Right lung (tissue), 2 donors: ENCODE measurements at regions not wholly inside any gene's neighbourhood (a gene's known extent, or its start where the extent isn't known, plus 50 kb on each side); places are given as distances from the start of the nearest gene placed in this dataset.
"Not testable (repeated sequence)": the region's sequence is repeated elsewhere in the genome, so short reads cannot be mapped to it uniquely, and the experiment has no call there.

ENCODE experiments used
- DNase-seq, 2 donors: peaks; one replicate each; pipeline ENCODE4 v3.0.0-alpha.2; 2013

DNA sequence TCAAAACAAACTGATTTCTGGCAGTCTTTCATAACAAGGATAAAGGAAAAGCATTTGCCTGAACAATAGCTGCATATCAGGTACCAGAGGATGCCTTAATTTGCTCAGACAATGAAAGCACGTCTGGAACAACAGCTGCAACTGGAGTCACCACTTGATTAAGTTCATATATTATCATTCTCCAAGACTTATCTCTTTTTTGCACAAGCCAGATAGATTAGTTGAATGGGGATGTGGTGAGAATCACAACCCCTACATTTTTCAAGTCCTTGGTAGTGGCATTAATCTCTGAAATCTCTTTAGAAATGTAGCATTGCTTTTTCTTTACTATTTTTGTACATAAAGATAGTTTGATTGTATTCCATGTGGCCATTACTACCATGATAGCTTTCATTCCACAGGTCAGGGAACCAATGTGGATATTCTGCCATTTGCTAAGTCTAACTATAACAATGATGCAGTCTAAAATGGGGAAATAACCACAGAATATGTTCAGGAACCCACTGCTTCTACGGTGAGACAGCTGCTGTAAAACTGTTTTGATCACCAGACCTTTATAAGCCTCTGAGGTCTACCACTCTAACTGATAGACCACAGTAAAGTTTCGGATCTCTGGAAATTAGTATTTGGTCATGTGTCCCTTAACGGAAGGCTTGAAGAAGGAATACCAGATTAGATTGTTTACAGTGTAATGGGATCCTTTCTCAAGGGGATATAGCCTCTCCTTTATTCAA is 1176.2 kb downstream of the DNAJB9 start:
- DNase-seq = no peak

DNA sequence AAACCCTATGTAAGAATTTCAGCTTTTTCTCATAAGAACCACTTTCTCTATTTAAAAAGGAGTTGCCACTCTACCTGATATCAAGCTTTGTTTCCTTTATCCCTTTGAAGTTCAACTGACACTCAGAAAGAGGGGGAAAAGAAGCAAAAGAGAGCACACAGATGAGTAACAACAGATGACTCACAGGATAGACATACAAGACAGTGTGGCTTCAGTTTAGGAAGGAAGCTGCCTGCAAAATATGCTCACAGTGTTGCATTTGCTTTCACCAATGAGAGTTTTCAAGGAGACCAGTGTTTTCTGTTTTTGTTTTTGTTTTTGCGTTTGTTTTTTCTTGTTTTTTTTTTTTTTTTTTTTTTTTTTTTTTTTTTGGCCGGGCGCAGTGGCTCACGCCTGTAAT is 1181.6 kb downstream of the DNAJB9 start:
- no peak for DNase-seq

DNA sequence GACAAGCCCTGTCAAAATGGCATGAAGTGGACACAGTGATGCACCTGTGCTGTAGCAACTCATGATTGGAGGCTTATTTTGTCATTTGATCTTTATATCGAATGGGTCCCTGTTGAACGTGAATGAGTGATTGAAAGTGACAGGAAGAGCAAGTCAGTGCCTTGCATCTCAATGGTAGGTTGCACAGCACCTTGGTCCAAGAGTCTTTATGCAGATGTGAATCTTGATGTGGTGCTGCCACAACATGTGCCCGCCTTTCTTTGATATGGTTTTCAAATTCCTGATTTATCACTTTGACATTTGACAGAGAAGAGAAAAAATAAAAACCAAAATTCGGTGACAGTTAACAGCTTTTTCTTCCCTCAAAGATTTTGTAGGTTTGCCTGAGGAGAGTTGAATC is 1182.4 kb downstream of the DNAJB9 start:
- DNase-seq = no peak

DNA sequence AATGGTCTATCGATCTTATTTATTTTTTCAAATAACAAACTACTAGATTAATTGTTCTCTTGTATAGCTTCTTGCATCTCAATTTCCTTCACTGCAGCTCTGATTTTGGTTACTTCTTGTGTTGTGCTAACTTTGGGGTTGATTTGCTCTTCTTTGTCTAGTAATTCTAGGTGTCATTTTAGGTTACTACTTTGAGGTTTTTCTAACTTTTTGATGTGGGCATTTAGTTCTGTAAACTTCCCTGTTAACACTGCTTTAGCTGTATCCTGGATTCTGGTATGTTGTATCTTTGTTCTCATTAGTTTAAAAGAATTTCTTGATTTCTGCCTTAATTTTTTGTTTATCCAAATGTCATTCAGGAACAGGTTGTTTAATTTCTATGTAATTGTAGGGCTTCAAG is 1188.0 kb downstream of the DNAJB9 start:
- no peak for DNase-seq

DNA sequence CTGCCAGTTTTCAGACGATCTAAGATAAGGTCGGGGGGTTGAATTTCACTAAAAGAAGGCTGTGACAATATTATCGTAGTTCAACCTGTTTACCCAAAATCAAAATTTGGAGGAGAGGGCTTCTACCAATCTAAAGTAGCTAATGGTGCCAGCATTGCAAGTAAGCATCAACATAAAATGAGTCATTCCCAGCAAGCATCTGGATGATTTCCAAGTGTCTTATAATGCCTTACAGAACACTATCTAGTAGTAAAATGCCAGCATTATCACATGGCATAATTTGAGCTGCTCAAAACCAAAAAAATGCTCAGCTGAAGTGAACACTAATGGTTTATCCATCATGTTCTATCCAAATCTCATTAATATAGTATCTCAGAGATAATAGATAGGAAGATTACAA is 1193.9 kb downstream of the DNAJB9 start:
- DNase-seq = no peak

DNA sequence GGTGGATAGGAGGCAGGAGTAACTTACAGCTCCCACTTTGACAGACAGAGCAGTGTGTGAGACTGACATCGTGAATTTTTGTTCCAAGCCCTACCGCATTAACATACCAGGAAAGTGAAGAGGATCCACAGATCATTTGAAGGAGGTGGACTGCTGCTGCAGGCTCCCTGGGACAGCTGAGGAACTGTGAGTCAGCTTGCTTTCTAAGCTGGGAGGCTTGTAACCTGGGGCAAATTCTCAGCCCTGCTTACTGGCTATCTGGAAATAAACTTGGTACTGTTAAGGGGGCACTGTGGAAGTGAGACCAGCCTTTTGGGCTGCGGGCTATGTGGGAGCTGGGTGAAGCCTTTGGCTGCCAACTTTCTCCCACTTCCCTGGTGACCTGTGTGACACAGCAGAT is 1202.5 kb downstream of the DNAJB9 start:
- no peak for DNase-seq

DNA sequence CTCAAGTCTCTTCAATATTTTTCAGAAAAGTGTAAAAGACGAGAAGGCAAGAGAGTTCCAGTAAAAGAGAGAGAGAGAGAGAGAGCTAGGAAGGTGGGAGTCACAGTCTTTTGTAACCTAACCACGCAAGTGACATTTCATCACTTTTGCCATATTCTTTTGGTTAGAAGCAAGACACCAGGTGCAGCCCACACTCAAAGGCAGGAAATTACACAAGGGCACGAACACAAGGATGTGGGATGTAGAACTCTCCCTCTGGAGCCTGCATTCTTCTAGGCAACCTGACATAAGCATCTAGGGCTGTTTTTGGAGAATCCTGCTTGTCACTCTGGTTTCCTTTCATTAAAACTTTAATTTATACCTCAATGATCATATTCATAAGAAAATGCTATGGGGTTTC is 1213.1 kb downstream of the DNAJB9 start:
- DNase-seq = no peak

DNA sequence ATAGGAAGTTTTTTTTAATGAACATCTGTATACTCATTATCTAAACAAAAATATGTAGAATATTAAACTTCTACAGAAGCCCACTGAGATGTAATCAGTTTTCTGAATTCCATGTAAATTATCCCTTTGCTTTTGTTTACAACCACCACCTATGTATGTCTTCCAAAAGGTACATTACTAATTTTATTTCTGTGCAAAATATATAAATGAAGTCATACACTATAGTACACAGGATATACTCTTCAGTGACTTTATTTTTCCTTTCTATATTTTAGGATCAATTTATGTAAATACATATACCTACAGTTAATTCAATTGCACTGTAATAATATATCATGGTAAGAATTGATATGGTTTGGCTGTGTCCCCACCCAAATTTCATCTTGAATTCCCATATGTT is 1236.9 kb downstream of the DNAJB9 start:
- no peak for DNase-seq

DNA sequence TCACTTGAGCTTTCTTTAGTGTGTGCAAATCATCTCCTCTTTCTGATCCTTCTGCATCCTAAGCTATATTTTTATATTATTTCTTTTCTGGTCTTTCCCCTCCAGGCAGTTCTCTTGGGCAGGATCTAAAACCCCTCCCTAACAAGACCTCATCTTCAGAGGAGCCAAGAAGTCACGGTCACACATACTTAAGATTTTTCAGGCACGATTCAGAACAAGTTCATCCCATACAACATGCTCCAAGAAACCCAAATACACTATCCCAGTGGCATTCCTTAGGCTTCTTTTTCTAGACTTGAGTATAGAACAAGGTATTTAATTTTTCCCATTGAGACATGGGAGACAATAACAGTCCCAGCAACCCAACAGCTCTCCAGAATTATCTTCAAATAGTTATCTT is 1251.5 kb downstream of the DNAJB9 start:
- DNase-seq = no peak

DNA sequence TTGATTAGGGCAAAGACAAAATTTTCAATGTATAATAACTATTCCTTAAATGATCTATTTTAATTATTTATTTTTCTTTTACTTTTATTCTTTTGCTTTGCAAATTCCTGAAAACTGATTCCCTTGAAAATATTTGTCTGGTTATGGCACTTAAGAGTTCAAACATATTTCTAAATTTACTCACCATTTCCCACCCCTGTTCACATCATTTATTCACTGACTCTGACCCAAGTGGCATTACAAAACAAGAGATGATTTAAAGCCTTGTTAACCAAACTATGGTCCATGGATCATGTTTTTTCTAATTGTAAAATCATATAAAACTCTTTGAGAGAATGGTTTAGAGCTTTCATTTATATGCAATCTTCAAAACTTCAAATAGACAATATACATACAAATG is 1256.1 kb upstream of the LRRN3 start:
- DNase-seq = no peak

DNA sequence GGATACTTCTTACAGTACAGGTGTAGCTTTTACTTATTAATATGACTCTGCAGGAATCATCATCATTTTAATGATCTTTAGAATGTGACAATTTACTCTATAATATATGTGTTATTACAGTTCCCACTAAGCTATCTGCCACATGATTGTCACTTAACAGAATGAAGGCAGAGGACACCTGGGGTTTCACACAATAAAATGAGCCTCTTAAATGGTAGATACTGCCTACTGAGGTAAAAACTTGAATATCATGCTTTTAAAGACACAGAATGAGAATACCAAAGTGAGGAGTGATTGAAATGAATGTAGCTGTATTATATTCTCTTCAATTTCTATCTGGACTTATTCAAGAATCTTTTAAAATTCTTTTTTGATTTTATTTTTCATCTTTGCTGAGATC is 1255.3 kb upstream of the LRRN3 start:
- DNase-seq = no peak

DNA sequence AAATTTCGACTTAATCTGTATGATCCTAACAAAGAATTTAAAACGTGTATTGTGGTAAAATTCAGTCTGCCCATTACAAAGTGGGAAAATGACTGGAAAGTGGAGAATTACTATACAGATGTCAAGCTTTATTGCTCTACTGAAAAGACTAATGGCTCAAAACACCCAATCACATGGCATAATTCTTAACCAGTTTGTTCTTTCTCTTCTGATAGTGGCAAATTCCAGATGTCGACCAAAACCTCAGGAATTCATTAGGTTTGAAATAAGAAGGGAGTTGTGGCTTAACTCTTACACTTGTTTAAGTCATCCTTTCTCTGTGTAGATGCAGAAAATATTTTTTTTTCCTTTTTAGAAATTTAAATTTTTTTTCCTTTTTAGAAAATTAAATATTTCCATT is 1254.9 kb upstream of the LRRN3 start:
- DNase-seq = no peak

DNA sequence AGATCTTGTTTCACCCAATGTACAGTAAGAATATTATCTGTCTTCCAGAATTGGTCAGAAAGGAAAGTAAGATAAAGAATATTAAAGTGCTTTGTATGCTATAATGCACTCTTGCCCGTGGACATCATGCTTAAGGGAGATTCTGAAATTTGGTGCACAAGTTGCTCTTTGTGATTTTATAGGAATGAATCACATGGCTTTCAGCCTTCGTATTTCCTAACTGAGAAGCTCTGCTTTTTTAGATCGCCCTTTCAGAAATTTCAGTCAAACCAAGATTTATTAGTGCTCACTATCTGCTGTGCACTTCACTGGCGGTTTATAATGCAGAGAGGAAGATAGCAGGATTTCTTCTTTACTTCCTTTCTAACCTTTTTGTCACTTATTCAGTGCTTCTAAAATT is 1248.5 kb upstream of the LRRN3 start:
- DNase-seq = no peak

DNA sequence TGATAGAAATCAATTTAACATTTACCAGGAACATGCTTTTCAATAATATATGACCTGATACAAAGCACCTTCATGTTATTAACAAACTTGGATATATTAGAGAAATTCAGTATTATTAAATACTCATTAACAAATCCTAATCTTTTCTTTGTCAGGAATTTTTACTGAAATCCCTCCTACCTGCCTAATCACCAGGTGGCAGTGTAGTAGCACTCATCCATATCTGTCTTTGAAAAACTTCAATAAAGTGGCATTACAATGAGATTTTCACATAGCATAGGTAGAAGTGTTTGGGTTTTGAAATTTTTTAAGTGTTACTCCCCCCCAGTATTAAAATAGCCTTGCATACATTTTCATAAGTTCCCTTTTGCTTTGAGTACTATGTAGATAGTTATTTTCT is 1246.6 kb upstream of the LRRN3 start:
- DNase-seq = peak in 1 of 2 donors; percentile 10

DNA sequence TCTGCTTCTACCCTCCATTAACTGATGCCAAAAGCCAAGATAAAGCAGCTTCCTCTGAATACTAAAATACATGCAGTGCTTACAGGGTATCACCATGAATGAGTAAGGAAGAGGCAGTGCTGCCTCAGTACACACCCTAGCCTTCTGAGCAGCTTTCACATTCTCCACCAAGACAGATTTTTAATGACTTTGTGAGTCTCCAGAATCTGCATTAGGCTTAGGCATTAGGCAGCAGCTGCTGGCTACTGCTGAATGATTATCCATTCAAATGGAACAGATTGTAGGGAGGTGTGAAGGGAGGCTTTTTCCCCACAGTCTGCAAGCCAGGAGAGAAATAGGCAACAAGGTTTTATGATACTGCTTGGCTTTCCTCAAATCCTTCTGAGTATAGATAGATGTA is 1226.7 kb upstream of the LRRN3 start:
- no peak for DNase-seq

DNA sequence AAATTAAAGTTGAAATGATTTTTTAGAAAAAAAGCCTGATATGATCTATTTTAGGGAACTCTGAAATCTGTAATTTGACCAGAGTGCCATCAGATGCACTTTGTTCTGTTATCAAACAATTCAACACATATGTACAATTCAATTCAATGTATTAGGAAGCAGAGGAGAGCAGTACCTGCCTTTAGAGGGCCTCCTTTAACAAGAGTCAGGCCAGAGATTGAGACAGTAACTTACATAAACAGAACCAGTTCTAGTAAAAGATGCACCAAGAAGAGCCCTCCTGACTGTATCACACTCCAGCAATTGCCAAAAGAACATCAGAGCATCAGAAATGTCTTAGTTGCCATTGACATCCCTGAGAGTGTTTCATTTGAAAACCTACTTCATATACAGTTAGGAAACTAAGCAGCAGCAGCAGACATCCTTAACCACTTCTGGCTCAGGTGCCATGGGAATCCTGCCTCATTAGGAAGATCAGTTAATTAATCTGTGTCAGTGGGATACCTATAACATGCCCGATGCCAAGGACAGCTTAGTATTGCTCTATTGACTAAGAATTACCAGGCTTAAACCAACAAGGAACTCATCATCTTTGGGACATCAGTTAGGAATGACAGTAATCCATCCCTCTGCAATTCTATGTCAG is 1222.6 kb upstream of the LRRN3 start:
- DNase-seq = no peak

DNA sequence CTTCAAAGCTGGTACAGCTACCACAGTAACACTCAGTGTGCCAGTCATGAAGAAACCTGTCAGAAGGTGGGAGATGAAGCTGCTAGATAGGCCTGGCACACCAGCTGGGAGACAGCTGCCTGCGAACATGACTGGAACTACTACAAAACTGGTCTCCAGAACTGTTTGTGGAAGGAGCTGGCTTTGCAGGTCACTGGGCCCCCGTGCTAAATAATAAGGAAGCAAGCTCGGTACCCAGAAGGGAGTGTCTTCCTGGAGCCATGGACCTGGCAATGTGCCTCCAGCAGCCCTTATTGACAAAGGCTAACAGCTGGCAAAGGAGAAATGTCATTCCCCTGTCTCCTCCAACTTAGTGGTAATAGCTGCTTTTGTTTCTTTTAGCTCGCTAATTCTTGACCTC is 1217.6 kb upstream of the LRRN3 start:
- DNase-seq = peak in 1 of 2 donors; percentile 7

DNA sequence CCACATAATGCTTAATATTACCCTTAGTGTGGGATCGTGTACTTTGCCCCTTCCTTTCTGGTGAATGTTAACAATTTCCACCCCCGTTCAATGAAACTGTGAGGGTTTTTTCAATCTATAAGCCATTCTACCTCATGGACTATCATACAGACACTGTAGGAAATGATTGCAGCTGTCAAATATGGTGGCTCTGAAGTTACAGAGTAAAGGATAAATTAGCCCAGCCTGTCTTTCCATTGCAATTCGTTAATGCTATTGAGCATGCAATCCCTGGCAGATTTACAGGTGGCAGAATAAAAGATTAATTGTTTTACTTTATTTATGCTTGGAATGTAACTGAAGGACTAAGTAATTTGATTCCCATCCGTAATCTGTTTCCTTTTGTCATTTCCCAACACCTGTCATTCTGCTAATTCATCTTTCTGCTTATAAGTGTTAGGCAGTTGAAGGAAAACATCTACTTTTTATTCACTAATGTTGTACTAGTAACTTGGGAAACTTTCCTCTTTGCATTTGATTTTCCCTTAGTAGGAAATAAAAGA is 1211.6 kb upstream of the LRRN3 start:
- DNase-seq = no peak

DNA sequence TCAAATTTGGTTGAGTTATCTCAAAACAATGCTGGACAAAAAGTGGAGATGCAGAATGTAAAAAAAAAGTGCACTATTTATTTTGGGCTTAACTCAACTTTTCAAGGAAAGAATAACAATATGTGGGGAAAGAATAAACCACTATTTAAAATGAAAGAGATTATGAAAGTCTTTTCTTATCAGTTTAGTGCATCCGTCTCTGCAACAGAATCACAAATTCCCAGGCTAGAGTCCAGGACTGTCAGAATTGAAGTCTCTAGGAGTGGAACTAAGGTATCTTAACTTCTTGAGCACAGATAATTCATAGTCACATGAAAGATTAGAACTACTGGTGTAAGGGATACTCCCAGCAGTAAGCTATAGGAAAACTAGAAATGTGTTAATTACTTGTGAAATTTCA is 1200.3 kb upstream of the LRRN3 start:
- no peak for DNase-seq

DNA sequence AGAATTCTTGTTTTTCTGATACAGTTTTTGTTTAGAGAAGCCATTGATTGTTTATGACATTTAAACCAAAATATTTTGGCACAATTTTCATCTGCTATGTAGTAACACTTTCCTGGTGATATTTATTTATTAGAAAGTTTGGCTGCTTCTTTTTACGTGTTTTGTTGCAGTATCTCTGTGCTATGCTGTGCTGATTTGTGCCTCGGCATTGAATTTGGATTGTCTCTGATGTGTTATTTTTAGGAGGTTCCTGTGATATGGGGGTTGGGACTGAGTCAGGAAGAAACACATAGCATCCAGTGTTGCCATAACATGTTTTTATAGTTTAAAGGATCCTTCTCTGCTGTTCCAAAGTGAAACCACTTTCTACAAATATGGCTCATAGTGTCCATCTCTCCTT is 1197.7 kb upstream of the LRRN3 start:
- no peak for DNase-seq

DNA sequence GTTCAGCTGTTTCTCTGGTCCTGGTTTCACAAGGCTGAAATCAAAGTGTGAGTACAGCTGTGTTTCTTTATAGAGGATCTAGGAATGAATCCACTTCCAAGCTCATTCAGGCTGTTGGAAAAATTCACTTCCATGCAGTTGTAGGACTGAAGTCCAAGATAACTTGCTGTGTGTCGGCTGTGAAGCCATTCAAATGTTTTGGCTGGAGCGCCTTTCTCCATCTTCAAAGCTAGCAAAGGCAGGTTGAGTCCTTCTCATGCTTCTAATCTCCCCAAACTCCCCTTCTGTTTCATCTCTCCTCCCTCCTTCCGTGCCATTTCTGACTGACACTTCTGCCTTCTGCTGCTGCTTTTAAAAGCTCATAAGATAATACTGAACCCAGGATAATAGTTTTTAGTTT is 1195.4 kb upstream of the LRRN3 start:
- no peak for DNase-seq

DNA sequence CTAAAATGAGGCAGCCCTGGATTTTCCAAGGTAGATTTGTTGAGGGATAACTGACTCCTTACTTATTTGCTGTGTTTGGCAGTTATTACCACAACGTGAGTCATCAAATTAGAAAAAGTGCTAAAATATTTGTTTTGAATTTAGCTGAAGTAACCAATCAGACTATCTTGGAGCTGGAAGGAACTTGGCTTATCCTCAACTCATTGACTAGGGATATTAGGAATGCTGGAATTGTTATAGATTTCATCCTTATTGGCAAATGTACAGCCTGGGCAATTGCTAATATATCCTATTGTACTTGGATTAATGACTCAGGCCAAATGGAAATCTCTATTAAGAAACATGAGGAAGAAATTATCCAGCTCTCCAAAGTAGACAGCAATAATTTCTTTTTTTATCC is 1189.0 kb upstream of the LRRN3 start:
- no peak for DNase-seq

DNA sequence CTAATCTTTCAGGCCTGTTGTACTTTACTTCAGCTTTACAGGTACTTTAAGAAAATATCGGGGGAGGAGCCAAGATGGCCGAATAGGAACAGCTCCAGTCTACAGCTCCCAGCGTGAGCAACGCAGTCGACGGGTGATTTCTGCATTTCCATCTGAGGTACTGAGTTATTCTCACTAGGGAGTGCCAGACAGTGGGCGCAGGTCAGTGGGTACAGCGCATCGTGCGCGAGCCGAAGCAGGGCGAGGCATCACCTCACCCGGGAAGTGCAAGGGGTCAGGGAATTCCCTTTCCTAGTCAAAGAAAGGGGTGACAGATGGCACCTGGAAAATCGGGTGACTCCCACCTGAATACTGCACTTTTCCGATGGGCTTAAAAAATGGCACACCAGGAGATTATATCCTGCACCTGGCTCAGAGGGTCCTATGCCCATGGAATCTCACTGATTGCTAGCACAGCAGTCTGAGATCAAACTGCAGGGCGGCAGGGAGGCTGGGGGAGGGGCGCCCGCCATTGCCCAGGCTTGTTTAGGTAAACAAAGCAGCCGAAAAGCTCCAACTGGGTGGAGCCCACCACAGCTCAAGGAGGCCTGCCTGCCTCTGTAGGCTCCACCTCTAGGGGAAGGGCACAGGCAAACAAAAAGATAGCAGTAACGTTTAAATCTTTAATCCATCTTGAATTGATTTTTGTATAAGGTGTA is 1185.4 kb upstream of the LRRN3 start:
- not testable (repeated sequence) for DNase-seq
